ENCODE measurements at regions not wholly inside any gene's neighbourhood (a gene's known extent, or its start where the extent isn't known, plus 50 kb on each side); places are given as distances from the start of the nearest gene placed in this dataset.

DNA sequence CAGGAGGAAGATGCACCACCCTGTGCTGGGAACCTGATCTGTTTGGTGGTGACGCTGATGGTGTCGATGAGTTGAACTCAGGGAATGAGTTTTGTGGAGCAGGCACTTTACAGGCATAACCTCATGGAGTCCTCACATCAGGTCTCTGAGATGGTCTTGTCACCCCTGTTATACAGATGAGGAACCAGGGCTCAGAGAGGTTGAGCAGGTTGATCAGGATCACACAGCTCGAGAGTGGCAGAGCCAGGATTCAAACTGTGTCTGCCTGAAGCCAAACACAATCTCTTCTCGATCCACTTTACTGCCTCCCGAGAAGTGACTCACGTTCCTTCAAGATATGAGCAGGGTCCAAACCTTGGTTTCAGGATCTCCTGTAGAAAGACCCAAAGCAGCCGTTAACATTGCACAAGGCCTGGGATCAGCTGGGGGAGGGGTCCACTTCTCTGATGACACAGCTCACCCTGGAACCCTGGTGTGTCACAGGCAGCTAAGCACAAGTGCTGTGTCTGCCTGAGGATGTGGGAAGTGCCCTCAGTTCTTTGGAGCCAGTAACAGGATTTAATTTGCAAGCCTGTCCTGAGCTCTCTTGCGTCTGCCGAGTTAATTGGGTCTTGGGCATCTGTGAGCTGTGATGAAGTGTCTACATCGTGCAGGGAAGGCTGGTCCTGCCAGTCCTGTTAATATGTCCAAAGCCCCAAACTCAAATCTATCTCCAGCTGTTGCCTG is 65.4 kb upstream of the STUM start:
- TF ChIP-seq RAD21 (IDR thresholded peaks at IDR 0.05; ENCODE audit: low read depth) (no peak), CEBPB (IDR thresholded peaks at IDR 0.05) (no peak), NFIC (IDR thresholded peaks at IDR 0.05) (no peak)

Measured in Ishikawa (cell line).